ENCODE measurements at regions not wholly inside any gene's neighbourhood (a gene's known extent, or its start where the extent isn't known, plus 50 kb on each side); places are given as distances from the start of the nearest gene placed in this dataset.

DNA sequence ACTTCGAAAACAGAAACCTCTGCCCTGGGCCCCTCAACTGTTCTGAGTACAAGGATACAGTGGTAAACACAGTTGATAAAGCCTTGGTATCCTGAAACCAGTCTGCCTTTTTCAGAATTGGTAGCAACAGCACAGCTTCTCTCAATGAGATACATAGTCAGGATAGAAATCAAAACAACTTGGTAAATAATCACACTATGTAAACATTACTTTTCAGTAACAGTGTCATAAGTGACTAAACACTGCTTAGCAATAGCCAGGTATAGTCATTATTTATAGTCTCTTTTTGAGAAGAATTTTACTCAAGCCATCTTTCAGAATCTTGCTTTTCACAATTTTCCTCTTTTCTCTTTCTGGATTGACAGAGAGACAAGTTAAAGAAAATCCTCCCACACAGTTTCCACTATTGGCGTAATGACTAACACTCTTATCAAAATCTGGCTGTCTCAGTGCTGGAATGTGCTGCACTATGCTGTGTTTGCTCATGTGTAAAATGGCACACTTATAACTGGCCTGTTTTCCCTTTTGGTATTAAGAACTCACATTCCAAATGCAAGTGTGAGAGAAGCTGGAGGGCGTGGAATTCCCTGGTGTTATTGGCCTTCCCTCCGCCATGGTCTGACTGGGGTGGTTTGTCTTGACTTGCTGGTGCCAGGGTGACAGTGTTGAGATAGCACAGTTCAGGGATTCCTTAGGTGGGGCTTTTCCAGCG lies 368.8 kb downstream of the TDRD3 start:
- DNase-seq = no peak

DNA sequence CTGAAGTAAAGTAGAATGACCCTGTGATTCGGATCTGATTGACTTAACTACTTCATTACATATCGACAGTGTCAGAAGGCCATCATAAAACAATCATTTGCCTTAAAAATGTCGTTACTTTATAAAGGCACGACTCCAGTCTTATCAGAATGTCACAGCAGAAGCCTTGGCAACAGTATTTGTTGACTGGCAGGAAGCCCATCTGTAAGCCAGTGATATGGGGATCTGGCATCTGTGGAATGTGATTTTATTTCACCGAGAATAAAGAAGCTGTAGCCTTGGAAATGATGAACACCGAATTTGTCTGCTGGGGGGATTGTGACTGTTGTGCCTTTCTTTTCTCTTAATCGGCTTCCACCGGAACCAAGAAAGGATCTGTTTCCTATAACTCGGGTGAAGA lies 362.5 kb downstream of the TDRD3 start:
- DNase-seq = no peak

DNA sequence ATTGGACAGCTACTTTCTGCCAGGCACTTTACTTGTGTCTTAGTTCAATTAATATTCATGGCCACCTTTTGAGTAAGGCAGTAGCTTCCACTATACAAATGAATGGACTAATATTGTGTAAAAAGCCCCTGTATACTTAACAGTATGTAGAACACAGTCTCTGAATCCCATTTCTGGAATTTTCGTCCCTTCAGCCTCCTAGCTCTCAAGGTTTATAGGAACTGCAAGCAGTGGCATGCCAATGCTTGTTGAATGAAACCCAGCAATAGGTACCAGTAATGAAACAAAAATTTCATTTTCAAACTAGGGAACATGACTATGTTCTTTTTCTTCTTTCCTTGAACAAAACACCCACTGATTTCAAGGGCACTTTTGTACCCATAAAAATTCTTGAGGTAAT lies 361.6 kb downstream of the TDRD3 start:
- no peak for DNase-seq

DNA sequence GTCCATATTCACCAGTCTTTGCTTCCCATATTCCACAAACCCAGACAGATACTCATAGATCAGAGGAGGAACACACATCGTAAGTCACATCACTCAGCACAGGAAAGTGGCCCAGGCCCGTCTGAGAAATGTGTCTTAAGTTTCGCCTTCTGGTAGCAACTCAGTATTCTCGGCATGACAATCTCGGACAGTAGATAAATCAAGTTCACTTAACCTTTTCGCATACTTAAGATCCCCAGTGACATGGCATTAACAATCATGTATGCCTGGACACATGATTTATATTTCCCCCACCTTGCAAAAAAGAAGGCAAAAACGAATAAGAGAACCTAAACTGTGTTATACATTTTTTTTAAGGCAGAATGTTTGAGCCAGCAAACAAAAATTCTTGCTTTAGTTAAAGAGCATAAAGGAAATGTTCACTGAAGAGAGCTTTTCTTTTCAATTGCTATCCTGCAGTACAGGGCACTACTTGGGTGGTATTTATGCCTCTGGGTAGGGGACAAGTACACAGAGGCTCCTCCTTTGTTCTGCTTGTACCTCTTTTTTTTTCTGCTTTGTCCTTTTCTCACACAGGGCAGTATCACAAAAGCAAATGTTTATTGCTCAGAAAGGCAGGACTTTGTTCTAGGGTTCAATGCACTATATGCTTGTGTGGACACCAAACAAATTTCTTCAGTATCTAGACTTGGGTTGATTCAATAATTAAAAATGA lies 360.6 kb downstream of the TDRD3 start:
- no peak for DNase-seq

DNA sequence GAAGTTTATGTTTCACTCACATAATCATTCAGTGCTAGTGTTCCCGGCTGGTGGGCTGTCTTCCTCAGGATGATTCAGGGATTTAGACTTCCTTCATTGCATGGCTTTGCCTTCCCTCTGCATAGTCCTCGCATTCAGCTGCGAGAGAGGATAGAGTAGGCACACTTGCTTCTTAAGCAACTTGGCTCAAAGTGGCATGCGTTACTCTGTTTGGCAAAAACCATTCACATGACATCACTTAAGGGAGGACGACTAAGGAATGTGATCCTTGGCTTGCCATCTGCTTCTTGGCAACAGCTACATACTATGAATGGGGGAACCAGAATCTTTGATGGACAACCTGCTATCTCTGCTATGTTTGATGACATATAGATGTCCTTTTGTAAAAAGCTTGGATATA lies 359.3 kb downstream of the TDRD3 start:
- no peak for DNase-seq

- DNase-seq = no peak
Measured at GRCh38 chr13:60755380-60756163, 358.6 kb downstream of the TDRD3 start.

- DNase-seq = no peak
Measured at GRCh38 chr13:60754211-60755090, 357.4 kb downstream of the TDRD3 start.

- DNase-seq = no peak
Measured at GRCh38 chr13:60753641-60754040, 356.6 kb downstream of the TDRD3 start.

- no peak for DNase-seq
Measured at GRCh38 chr13:60745343-60745742, 348.3 kb downstream of the TDRD3 start.

- DNase-seq = no peak
Measured at GRCh38 chr13:60733933-60734332, 336.9 kb downstream of the TDRD3 start.

DNA sequence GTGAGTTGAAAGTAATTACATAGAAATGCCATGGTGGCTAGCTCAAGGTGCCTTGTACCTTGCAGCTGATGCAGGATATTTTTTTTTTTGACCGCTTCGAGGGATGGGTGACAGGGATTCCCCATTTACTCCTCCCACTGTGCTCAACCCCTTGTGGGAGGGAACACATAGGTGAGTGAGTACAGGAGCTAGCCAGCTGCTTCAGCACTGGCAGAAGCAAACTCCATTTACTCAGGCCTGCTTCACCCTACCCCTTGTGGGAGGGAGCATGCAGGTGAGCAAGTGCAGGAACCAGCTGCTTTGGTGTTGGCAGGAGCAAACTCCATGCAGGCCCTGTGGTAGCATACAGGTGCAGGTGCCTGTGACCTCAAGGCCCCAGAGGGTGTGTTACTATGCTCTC lies 330.1 kb downstream of the TDRD3 start:
- no peak for DNase-seq

- DNase-seq = no peak
Measured at GRCh38 chr13:60721063-60721462, 324.0 kb downstream of the TDRD3 start.

GRCh38 chr13:60720590-60720989 lies 323.6 kb downstream of the TDRD3 start:
- DNase-seq = no peak

DNA sequence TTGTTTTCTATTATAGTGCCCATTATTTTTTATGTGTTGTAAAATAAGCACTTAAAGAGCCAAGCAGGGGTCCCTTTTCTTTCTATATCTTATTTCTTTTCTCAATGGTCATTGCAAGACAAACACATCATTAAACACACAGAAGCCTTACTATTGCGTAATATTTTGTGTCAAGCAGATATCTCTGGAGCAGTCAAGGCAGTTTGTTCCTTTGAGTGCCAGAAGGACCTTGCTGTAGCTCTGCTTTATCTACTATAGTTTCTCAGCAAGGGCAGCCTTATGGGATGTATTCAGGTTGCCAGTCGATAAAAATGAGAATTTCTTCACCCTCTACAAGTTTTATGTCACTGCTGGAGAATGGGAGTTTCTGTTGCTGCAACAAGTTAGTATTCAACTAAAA lies 319.3 kb downstream of the TDRD3 start:
- no peak for DNase-seq

GRCh38 chr13:60707878-60708277 lies 310.9 kb downstream of the TDRD3 start:
- no peak for DNase-seq

DNA sequence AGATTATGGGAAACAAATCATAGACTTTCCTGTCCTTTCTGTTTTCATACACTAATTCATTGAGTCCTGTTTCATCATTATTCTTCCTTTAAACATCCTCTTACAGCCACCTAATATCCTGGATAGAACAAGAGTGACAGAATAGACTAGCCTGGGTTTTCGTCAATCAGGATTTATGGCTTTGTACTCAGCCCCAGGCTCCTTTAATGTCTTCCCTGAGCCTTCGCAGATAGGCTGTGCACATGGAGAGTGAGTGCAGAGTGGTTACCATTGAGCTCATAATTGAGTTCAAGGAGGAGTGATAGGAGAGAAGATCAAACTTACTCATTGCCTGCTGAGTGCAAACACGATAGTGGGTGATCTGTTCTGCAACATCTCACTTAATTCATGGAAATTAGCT lies 304.9 kb downstream of the TDRD3 start:
- no peak for DNase-seq

GRCh38 chr13:60700994-60701393 lies 304.0 kb downstream of the TDRD3 start:
- DNase-seq = no peak

DNA sequence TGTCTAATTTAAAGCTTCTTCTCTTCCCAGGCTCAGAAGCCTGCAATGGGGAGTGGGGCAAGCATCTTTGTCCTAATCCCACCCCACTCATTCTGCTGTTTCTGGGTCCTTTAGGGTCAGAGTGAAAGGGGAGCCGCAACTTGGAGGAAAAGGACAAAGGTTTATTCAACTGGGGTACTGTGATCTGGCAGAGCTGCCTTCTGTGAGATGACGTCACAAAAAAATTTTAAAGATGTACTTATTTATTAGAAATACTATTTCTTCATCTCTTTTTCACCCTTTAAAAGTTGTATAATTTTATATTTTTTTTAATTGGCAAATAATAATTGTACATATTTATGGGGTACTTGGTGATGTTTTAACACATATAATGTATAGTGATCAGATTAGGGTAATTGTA lies 302.6 kb downstream of the TDRD3 start:
- no peak for DNase-seq

DNA sequence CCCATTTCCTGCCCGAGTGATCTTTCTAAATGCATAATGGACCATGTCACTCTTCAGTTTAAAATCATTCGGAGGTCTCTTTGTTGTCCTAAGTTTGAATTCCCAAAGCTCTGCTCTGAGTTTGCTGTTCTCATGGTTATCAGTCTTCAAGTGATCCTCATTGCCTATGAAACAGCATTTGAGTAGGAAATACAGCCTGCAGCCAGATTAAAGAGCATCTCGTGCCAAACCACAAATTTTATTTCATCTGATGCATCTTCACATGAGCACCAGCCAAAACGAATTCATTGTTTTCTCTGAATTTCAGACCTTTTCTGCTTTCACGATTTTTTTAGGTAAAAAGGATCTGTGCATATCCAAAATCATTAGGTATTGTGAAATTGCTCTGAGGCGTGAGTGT lies 299.6 kb downstream of the TDRD3 start:
- no peak for DNase-seq

DNA sequence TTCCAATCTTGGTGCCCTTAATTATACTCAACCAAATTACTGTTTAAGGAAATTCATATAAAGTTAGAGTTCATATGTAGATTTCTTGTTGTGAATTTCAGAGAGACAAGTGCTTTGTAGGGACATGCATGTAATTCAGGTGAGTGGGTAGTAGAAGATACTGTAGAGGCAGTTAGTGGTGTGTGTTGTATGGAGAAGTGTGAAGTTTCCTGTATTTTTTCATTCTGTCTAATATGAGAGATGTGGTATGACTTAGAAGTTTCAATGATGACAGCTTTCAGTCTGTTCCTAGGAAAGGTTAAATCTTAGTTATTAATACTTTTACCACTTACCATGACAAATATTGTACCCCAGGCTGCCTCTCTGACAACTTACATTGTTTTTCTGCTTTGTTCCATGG lies 294.2 kb downstream of the TDRD3 start:
- no peak for DNase-seq

DNA sequence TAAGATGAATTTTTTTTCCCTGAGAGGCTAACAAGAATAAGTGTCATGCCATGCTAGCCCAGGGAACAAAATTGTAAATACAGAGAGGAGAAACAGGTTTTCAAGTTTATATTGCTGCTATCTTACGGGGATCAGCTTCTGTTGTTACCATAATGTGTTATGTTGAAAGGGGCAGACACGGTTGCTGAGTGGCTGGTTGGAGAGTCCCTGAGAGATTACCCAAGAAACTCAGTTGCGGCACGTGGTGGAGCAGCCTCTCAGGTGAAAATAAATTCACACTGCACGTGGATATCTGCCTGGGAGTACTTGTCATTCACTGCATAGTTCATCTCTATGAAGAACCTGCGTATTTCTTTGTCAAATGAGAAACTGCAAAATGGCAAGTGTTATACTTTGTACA lies 293.6 kb downstream of the TDRD3 start:
- DNase-seq = no peak

GRCh38 chr13:60689571-60689970 lies 292.6 kb downstream of the TDRD3 start:
- DNase-seq = no peak

DNA sequence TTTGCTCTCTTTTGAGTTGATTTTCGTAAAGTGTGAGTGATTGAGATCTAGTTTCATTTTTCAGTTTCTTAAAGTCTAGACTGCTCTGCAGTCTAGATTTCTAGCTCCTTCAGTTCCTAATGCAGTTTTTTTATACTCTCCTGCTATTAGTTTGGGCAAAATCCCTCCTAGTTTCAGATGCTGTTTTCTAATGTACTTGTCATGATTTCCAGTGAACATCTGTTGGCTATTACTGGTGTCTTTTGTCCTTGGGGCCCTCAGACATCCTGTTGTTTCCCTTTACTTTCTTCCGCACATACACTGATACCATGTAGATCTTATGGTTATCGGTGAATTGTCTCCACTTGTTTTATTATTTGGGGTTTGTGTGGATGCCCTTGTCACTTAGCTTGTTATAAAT lies 292.1 kb downstream of the TDRD3 start:
- no peak for DNase-seq
